ENCODE measurements at regions not wholly inside any gene's neighbourhood (a gene's known extent, or its start where the extent isn't known, plus 50 kb on each side); places are given as distances from the start of the nearest gene placed in this dataset.

DNA sequence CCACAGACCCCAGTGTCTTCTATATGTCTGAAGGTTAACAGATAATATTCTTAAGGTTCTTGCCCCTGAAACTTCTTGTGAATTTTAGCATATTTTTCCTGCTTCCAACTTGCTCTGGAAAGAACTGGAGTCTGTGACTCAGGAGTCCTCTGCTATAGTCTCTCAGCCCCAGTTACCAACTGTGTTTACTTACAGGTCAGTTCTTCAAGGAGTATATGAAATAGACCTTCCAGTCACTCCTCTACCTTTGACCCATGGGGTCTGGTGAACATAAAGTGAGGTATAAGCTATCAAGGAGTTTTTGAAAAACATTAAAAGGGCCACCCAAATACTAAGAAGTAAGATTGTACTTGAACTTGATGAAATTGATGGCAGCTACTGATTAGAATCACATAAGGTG lies 139.2 kb upstream of the ROPN1 start:
- in situ Hi-C loops (cut with HindIII; ENCODE audit: low sequenced_read_pairs): no loop called here
- H3K4me3 ChIP-seq (ENCODE audit: low read depth, low read length): no peak overlapping the region
- DNase-seq (ENCODE audit: low read depth): no peak
- TF ChIP-seq, protein P1, sequence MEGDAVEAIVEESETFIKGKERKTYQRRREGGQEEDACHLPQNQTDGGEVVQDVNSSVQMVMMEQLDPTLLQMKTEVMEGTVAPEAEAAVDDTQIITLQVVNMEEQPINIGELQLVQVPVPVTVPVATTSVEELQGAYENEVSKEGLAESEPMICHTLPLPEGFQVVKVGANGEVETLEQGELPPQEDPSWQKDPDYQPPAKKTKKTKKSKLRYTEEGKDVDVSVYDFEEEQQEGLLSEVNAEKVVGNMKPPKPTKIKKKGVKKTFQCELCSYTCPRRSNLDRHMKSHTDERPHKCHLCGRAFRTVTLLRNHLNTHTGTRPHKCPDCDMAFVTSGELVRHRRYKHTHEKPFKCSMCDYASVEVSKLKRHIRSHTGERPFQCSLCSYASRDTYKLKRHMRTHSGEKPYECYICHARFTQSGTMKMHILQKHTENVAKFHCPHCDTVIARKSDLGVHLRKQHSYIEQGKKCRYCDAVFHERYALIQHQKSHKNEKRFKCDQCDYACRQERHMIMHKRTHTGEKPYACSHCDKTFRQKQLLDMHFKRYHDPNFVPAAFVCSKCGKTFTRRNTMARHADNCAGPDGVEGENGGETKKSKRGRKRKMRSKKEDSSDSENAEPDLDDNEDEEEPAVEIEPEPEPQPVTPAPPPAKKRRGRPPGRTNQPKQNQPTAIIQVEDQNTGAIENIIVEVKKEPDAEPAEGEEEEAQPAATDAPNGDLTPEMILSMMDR (IDR thresholded peaks at IDR 0.05; ENCODE audit: low read depth, low read length, missing control alignments): no peak

DNA sequence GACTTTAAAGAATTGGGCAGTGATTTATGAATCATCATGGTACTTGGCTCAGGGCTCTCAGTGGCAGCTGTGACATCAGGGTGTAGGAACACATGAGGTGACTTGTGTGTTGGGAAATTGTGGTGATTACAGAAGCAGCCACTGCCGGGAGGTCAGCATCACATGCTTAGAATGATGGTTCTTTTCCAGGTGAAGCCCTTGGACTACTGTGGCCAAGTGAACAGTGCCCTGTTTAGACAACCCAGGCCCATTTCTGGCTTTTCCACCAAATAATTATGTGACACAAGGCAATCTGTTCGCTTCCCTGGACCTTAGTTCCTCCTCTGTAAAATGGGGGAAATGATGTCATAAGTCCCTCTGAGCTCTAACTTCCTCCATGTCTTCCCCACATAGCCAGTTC lies 139.7 kb upstream of the ROPN1 start:
- DNase-seq (ENCODE audit: low read depth): no peak
- no peak overlapping the region for H3K4me3 ChIP-seq (ENCODE audit: low read depth, low read length)
- in situ Hi-C loops (cut with HindIII; ENCODE audit: low sequenced_read_pairs): no loop called here
- TF ChIP-seq, protein P1 (IDR thresholded peaks at IDR 0.05; ENCODE audit: low read depth, low read length, missing control alignments): no peak

DNA sequence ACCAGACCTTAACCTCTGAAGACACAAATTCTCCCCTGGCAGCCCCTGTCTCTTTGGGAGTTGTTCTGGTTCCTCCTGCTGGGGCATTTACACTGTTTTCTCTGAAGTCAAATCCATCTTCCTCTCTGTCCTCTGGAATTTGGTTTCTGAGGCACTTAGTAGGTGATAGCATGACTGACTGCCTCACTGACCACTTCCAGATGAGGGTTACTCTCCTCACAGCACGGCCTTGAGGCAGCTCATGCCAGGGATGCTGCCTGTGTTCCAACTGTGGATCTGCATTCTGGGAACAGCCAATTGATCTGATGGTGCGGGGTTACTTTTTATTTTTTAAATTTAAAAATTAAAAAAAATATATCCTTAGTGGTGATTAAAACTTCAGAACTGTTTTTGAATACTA lies 140.9 kb upstream of the ROPN1 start:
- TF ChIP-seq, protein P1 (IDR thresholded peaks at IDR 0.05; ENCODE audit: low read depth, low read length, missing control alignments): no peak
- no peak for DNase-seq (ENCODE audit: low read depth)
- in situ Hi-C loops (cut with HindIII; ENCODE audit: low sequenced_read_pairs): no loop called here
- H3K4me3 ChIP-seq (ENCODE audit: low read depth, low read length): no peak overlapping the region

DNA sequence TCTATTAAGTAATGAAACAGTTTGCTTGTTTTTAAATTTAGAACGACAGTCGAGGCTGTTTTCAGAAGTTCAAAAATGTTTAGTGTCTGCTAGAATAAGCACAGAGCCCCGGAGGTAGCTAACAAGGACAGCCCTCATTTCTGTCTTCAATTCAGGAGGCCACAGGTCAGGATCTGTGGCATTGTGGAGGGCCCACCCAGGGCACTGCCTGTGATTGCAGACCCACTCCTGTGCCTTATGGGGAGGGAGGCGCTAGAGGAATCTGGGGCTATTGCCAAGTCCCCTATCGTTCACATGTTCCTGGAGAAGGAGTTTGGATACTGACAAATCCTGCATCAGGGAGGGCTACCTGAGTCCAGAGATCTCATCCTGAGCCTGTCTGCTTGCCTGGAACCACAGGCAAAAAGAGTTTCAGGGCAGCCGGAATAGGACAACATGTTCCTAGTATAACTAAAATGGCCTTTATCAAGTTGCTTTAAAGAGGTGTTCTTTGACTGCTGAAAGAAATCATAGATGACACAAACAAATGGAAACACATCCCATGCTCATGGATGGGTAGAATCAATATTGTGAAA lies 141.5 kb upstream of the ROPN1 start:
- DNase-seq (ENCODE audit: low read depth): no peak
- in situ Hi-C loops (cut with HindIII; ENCODE audit: low sequenced_read_pairs): no loop called here
- TF ChIP-seq, protein P1 (IDR thresholded peaks at IDR 0.05; ENCODE audit: low read depth, low read length, missing control alignments): no peak
- H3K4me3 ChIP-seq (ENCODE audit: low read depth, low read length): no peak overlapping the region

DNA sequence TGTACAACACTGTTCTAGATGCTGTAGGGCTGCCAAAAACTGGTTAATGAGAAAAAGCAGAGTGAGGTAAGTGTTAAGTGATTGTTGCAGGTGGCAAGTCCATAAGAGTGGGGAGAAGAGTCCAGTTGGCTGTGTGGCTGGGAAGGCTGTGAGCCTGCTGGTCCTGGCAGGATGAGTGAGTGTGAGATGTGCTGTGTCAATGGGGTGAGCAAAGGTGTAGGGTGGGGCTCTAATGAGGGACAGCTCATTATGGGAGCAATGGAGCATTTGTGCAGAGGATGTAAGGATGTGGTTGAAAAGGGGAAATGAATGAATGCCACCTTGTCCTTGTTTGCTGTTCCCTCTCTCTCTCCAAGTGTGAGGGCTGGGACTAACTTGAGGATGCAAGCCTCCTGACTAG lies 145.3 kb upstream of the ROPN1 start:
- no peak overlapping the region for H3K4me3 ChIP-seq (ENCODE audit: low read depth, low read length)
- in situ Hi-C loops (cut with HindIII; ENCODE audit: low sequenced_read_pairs): no loop called here
- TF ChIP-seq, protein P1 (IDR thresholded peaks at IDR 0.05; ENCODE audit: low read depth, low read length, missing control alignments): no peak
- no peak for DNase-seq (ENCODE audit: low read depth)

DNA sequence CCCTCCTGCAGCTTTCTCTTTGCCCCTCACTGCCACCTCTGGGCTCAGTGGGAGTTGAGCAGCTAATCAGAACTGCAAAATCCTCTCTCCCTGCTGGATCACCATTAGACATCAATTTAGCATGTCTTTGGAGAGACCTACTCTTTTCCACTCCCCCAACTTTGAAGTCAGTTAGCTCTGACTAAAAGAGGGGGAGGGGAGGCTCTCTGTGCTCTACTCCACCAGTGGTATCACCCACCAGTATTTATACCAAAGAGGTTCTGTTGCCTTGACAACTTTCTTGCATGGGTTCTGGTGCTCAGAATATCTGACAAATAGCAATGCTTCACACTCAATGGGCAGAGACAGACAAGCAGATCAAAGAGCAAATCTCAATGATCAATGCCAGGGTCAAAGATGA lies 146.2 kb upstream of the ROPN1 start:
- no peak for DNase-seq (ENCODE audit: low read depth)
- TF ChIP-seq, protein P1 (IDR thresholded peaks at IDR 0.05; ENCODE audit: low read depth, low read length, missing control alignments): no peak
- H3K4me3 ChIP-seq (ENCODE audit: low read depth, low read length): no peak overlapping the region
- in situ Hi-C loops (cut with HindIII; ENCODE audit: low sequenced_read_pairs): no loop called here

DNA sequence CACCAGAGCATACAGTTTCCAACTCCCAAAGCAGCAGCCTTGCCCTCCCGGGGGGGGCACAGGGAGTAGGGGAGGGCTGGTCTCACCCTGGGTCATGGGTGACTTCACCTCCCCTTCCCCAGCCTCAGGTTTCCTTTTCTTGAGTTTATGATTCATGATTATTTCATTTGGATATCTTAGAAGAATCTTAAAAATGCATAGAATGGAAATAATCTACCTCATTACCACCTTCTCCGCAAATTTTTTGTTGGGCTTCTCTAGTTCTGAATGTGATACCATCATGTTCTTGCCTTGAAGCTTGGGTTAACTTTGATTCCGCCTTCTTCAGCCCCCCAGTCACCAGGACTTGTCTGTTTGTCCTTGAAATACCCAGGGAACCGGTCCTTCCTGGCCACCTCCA lies 148.8 kb upstream of the ROPN1 start:
- in situ Hi-C loops (cut with HindIII; ENCODE audit: low sequenced_read_pairs): no loop called here
- DNase-seq (ENCODE audit: low read depth): no peak
- H3K4me3 ChIP-seq (ENCODE audit: low read depth, low read length): no peak overlapping the region
- TF ChIP-seq, protein P1 (IDR thresholded peaks at IDR 0.05; ENCODE audit: low read depth, low read length, missing control alignments): no peak
